ENCODE measurements at regions not wholly inside any gene's neighbourhood (a gene's known extent, or its start where the extent isn't known, plus 50 kb on each side); places are given as distances from the start of the nearest gene placed in this dataset.

- TF ChIP-seq POLR2A (IDR thresholded peaks at IDR 0.05; ENCODE audit: low read depth, low read length) (no peak), CTCF (IDR thresholded peaks at IDR 0.05 in 2 of 3, conservative IDR thresholded peaks at IDR 0.05 in 1 of 3; ENCODE audit: control insufficient read depth in 2 of 3, extremely low read depth in 1 of 3, insufficient read depth in 1 of 3, low read depth in 3 of 3, low read length in 3 of 3) (no peak), REST (IDR thresholded peaks at IDR 0.05; ENCODE audit: low read depth, low read length) (no peak)
Observed at GRCh38 chr4:101418055-101418454, 70.7 kb upstream of the PPP3CA start.
